WTC11 (cell line): ENCODE measurements at regions not wholly inside any gene's neighbourhood (a gene's known extent, or its start where the extent isn't known, plus 50 kb on each side); places are given as distances from the start of the nearest gene placed in this dataset.

Experiments used
- ATAC-seq: fragments of 200-7000 bp; cut with Tn5 transposase; 2 replicates; pipeline ENCODE4 v1.10.0; 2021; ENCODE audit warnings: mild to moderate bottlenecking, moderate library complexity
- CTCF ChIA-PET: fragments of 300-600 bp; sonication (Branson Sonifier 250); formaldehyde crosslinking; loops from one replicate; lab custom pipeline; 2021; ENCODE audit warnings: antibody characterized with exemption; lab: Charles Lee
- POLR2A ChIA-PET: fragments of 350-600 bp; sonication (Branson Sonifier 250); formaldehyde crosslinking; loops from one replicate; lab custom pipeline; 2021; ENCODE audit warnings: antibody characterized with exemption; lab: Charles Lee
- DNase-seq: peaks from one replicate; pipeline ENCODE4 v3.0.0; 2021; ENCODE audit warnings: low spot score
- H3K27ac Mint-ChIP-seq: 2 replicates; pipeline ENCODE4 v1.8.0; 2021; ENCODE audit warnings: mixed read lengths
- H3K27me3 Mint-ChIP-seq: 2 replicates; pipeline ENCODE4 v1.8.0; 2021; ENCODE audit warnings: low read depth, mild to moderate bottlenecking, moderate library complexity, mixed read lengths
- H3K36me3 Mint-ChIP-seq: 2 replicates; pipeline ENCODE4 v1.8.0; 2021; ENCODE audit warnings: mixed read lengths
- H3K4me1 Mint-ChIP-seq: 2 replicates; pipeline ENCODE4 v1.8.0; 2022; ENCODE audit warnings: mixed read lengths
- H3K4me3 Mint-ChIP-seq: 2 replicates; pipeline ENCODE4 v1.8.0; 2021; ENCODE audit warnings: mild to moderate bottlenecking, moderate library complexity, mixed read lengths
- H3K9me3 Mint-ChIP-seq: 2 replicates; pipeline ENCODE4 v1.8.0; 2021; ENCODE audit warnings: mixed read lengths
- ELF4 ChIP-seq: sonication (generic); formaldehyde crosslinking; IDR thresholded peaks from 2 replicates; pipeline ENCODE4 v1.8.1; 2022; ENCODE audit warnings: low read depth, mild to moderate bottlenecking, moderate library complexity, missing genetic modification reagents
- ESRRA ChIP-seq: sonication (generic); formaldehyde crosslinking; IDR thresholded peaks from 2 replicates; pipeline ENCODE4 v1.8.1; 2022; ENCODE audit warnings: mild to moderate bottlenecking, missing genetic modification reagents, borderline replicate concordance
- ETV6 ChIP-seq: sonication (generic); formaldehyde crosslinking; IDR thresholded peaks from 2 replicates; pipeline ENCODE4 v1.8.1; 2022; ENCODE audit warnings: mild to moderate bottlenecking, missing genetic modification reagents
- GABPB1 ChIP-seq: sonication (generic); formaldehyde crosslinking; IDR thresholded peaks from 2 replicates; pipeline ENCODE4 v1.8.1; 2023; ENCODE audit warnings: mild to moderate bottlenecking, missing genetic modification reagents
- HMGA2 ChIP-seq: fragments of 250-450 bp; sonication (Bioruptor Pico); IDR thresholded peaks from 2 replicates; pipeline ENCODE4 v1.4.0; 2021; ENCODE audit warnings: mild to moderate bottlenecking, moderate library complexity
- KAT7 ChIP-seq: sonication (generic); formaldehyde crosslinking; IDR thresholded peaks from 2 replicates; pipeline ENCODE4 v1.8.1; 2023; ENCODE audit warnings: missing genetic modification reagents, mild to moderate bottlenecking, borderline replicate concordance
- MYBL2 ChIP-seq: sonication (generic); formaldehyde crosslinking; IDR thresholded peaks from 2 replicates; pipeline ENCODE4 v1.8.1; 2023; ENCODE audit warnings: mild to moderate bottlenecking, moderate library complexity, missing genetic modification reagents
- NR1H2 ChIP-seq: sonication (generic); formaldehyde crosslinking; IDR thresholded peaks from 2 replicates; pipeline ENCODE4 v1.9.0; 2021; ENCODE audit warnings: mild to moderate bottlenecking, moderate library complexity, missing genetic modification reagents
- PRRX2 ChIP-seq: fragments of 250-450 bp; sonication (Bioruptor Pico); IDR thresholded peaks from 2 replicates; pipeline ENCODE4 v1.8.0; 2021; ENCODE audit warnings: mild to moderate bottlenecking
- SMAD4 ChIP-seq: sonication (generic); formaldehyde crosslinking; IDR thresholded peaks from 2 replicates; pipeline ENCODE4 v1.8.0; 2022; ENCODE audit warnings: mild to moderate bottlenecking, missing genetic modification reagents
- SOX15 ChIP-seq: fragments of 250-450 bp; sonication (Bioruptor Pico); IDR thresholded peaks from 2 replicates; pipeline ENCODE4 v1.9.0; 2021; ENCODE audit warnings: mild to moderate bottlenecking
- SP1 ChIP-seq: sonication (generic); formaldehyde crosslinking; conservative IDR thresholded peaks from 2 replicates; pipeline ENCODE4 v1.8.1; 2022; ENCODE audit warnings: missing genetic modification reagents
- TCF7 ChIP-seq: sonication (generic); formaldehyde crosslinking; IDR thresholded peaks from 2 replicates; pipeline ENCODE4 v1.8.0; 2022; ENCODE audit warnings: mild to moderate bottlenecking, low read depth, missing genetic modification reagents, moderate library complexity
- TP53 ChIP-seq: sonication (generic); formaldehyde crosslinking; IDR thresholded peaks from 2 replicates; pipeline ENCODE4 v1.8.1; 2023; ENCODE audit warnings: mild to moderate bottlenecking, missing genetic modification reagents
- ZNF138 ChIP-seq: sonication (generic); formaldehyde crosslinking; conservative IDR thresholded peaks from 2 replicates; pipeline ENCODE4 v1.8.1; 2022; ENCODE audit warnings: mild to moderate bottlenecking, moderate library complexity, missing genetic modification reagents
- ZNF671 ChIP-seq: fragments of 250-450 bp; sonication (Bioruptor Pico); IDR thresholded peaks from 2 replicates; pipeline ENCODE4 v1.8.0; 2021; ENCODE audit warnings: mild to moderate bottlenecking
- TF ChIP-seq, protein P1 (sequence below): sonication (generic); formaldehyde crosslinking; IDR thresholded peaks from 2 replicates; pipeline ENCODE4 v1.8.0; 2022; ENCODE audit warnings: mild to moderate bottlenecking, missing genetic modification reagents
- TF ChIP-seq, protein P2 (sequence below): sonication (generic); formaldehyde crosslinking; IDR thresholded peaks from 2 replicates; pipeline ENCODE4 v1.8.0; 2022; ENCODE audit warnings: mild to moderate bottlenecking, missing genetic modification reagents
- TF ChIP-seq, protein P3 (sequence below): sonication (generic); formaldehyde crosslinking; IDR thresholded peaks from 2 replicates; pipeline ENCODE4 v1.8.1; 2023; ENCODE audit warnings: mild to moderate bottlenecking, missing genetic modification reagents, moderate library complexity
- TF ChIP-seq, protein P4 (sequence below): sonication (generic); formaldehyde crosslinking; IDR thresholded peaks from 2 replicates; pipeline ENCODE4 v1.8.0; 2023; ENCODE audit warnings: mild to moderate bottlenecking, missing genetic modification reagents
- TF ChIP-seq, protein P5 (sequence below): fragments of 200-600 bp; IDR thresholded peaks from 2 replicates; pipeline ENCODE4 v1.8.0; 2022; ENCODE audit warnings: antibody characterized with exemption
- TF ChIP-seq, protein P6 (sequence below): fragments of 250-450 bp; sonication (Bioruptor Pico); conservative IDR thresholded peaks from 2 replicates; pipeline ENCODE4 v1.9.0; 2021; ENCODE audit warnings: mild to moderate bottlenecking
- TF ChIP-seq, protein P7 (sequence below): sonication (generic); formaldehyde crosslinking; IDR thresholded peaks from 2 replicates; pipeline ENCODE4 v1.8.1; 2022; ENCODE audit warnings: mild to moderate bottlenecking, moderate library complexity, missing genetic modification reagents

DNA sequence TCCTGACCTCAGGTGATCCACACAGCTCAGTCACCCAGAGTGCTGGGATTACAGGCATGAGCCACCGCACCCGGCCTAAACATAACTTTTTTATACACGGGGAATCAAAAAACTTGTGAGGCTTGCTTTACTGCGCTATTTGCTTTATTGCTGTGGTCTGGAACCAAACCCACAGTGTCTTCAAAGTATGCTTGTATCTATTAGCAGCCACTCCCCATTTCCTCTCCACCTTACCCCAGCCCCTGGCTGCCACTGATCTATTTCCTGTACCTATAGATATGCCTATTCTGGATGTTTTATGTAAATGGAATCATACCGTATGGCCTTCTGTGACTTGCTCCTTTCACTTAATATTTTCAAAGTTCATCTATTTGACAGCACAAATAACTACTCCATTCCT, 233.4 kb downstream of the BMP4 start (continued):
- TF ChIP-seq MYBL2 (CRISPR knock-in tag) = no peak

DNA sequence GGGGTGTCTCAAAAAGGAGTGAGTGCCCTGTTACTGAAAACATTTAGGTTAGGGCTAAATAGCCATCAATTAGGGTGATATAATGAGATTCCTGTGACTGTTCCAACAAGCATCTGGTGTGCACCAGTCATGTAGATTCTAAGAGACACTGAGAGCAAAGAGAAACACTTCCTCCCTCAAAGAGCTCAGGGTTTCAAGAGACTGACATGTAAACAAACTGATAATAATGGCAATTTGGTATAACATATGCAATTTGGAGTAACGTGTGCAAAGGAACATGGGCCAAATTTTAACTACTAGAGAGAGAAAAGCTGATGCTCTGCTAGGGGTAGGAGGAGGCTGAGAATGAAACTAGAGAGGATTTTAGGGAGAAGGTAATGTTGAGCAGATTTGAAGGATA, 237.1 kb downstream of the BMP4 start:
- Mint-ChIP-seq H3K27ac (no peak overlapping the region), H3K27me3 (no peaks in the 10 kb centered on the region), H3K4me1 (no peaks in the 10 kb centered on the region), H3K36me3 (peaks cover 9% of the 10 kb centered on the region), H3K4me3 (no peak overlapping the region), H3K9me3 (peaks cover 27% of the 10 kb centered on the region)
- DNase-seq (no peak), ATAC-seq (no peak)
- ChIA-PET POLR2A (no interaction called here), CTCF (no interaction called here)
- TF ChIP-seq ESRRA (CRISPR knock-in tag) (no peak), TCF7 (CRISPR knock-in tag) (no peak), GABPB1 (CRISPR knock-in tag) (no peak), ZNF671 (CRISPR knock-in tag) (no peak), HMGA2 (CRISPR knock-in tag) (no peak)
- TF ChIP-seq, protein P1, sequence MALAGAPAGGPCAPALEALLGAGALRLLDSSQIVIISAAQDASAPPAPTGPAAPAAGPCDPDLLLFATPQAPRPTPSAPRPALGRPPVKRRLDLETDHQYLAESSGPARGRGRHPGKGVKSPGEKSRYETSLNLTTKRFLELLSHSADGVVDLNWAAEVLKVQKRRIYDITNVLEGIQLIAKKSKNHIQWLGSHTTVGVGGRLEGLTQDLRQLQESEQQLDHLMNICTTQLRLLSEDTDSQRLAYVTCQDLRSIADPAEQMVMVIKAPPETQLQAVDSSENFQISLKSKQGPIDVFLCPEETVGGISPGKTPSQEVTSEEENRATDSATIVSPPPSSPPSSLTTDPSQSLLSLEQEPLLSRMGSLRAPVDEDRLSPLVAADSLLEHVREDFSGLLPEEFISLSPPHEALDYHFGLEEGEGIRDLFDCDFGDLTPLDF (CRISPR knock-in tag) = no peak
- TF ChIP-seq, protein P2, sequence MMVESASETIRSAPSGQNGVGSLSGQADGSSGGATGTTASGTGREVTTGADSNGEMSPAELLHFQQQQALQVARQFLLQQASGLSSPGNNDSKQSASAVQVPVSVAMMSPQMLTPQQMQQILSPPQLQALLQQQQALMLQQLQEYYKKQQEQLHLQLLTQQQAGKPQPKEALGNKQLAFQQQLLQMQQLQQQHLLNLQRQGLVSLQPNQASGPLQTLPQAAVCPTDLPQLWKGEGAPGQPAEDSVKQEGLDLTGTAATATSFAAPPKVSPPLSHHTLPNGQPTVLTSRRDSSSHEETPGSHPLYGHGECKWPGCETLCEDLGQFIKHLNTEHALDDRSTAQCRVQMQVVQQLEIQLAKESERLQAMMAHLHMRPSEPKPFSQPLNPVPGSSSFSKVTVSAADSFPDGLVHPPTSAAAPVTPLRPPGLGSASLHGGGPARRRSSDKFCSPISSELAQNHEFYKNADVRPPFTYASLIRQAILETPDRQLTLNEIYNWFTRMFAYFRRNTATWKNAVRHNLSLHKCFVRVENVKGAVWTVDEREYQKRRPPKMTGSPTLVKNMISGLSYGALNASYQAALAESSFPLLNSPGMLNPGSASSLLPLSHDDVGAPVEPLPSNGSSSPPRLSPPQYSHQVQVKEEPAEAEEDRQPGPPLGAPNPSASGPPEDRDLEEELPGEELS = no peak

DNA sequence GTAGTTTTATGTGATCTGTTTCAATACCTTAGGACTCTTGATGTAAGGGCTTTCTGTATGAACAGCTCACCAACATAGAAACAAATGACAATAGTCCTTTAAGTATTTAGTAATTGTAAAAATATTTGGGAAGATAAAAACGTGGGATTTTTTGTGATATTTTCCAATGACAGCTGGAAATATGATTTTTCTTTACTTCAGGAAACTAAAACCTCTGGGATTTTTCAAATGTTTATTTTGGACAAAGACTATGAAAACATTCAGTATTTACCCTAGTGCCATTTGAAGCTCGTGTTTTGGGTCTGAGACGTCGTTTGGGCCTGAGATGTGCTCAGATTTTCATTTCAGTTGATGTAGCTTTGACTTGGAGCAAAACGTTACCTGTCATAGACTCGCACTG, 240.0 kb downstream of the BMP4 start:
- ChIA-PET POLR2A (no interaction called here), CTCF (interaction anchor here (1.3 kb wide), 1 partner anchor 459 kb away, joined by 3 read pairs; no protein-coding TSS in a partner anchor)
- no peak overlapping the region for H3K4me3 Mint-ChIP-seq
- H3K27ac Mint-ChIP-seq = no peak overlapping the region
- H3K9me3 Mint-ChIP-seq = peaks cover 19% of the 10 kb centered on the region
- H3K36me3 Mint-ChIP-seq = no peaks in the 10 kb centered on the region
- TF ChIP-seq SP1 (CRISPR knock-in tag) = no peak
- no peak for TF ChIP-seq SMAD4 (CRISPR knock-in tag)
- TF ChIP-seq GABPB1 (CRISPR knock-in tag) = no peak
- TF ChIP-seq ETV6 (CRISPR knock-in tag) = no peak
- TF ChIP-seq, protein P3, sequence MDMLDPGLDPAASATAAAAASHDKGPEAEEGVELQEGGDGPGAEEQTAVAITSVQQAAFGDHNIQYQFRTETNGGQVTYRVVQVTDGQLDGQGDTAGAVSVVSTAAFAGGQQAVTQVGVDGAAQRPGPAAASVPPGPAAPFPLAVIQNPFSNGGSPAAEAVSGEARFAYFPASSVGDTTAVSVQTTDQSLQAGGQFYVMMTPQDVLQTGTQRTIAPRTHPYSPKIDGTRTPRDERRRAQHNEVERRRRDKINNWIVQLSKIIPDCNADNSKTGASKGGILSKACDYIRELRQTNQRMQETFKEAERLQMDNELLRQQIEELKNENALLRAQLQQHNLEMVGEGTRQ (CRISPR knock-in tag) = no peak
- TF ChIP-seq ELF4 (CRISPR knock-in tag) = no peak
- TF ChIP-seq KAT7 (CRISPR knock-in tag) = no peak
- TF ChIP-seq, protein P4, sequence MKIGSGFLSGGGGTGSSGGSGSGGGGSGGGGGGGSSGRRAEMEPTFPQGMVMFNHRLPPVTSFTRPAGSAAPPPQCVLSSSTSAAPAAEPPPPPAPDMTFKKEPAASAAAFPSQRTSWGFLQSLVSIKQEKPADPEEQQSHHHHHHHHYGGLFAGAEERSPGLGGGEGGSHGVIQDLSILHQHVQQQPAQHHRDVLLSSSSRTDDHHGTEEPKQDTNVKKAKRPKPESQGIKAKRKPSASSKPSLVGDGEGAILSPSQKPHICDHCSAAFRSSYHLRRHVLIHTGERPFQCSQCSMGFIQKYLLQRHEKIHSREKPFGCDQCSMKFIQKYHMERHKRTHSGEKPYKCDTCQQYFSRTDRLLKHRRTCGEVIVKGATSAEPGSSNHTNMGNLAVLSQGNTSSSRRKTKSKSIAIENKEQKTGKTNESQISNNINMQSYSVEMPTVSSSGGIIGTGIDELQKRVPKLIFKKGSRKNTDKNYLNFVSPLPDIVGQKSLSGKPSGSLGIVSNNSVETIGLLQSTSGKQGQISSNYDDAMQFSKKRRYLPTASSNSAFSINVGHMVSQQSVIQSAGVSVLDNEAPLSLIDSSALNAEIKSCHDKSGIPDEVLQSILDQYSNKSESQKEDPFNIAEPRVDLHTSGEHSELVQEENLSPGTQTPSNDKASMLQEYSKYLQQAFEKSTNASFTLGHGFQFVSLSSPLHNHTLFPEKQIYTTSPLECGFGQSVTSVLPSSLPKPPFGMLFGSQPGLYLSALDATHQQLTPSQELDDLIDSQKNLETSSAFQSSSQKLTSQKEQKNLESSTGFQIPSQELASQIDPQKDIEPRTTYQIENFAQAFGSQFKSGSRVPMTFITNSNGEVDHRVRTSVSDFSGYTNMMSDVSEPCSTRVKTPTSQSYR (CRISPR knock-in tag) = no peak
- TF ChIP-seq NR1H2 = no peak
- TF ChIP-seq, protein P5, sequence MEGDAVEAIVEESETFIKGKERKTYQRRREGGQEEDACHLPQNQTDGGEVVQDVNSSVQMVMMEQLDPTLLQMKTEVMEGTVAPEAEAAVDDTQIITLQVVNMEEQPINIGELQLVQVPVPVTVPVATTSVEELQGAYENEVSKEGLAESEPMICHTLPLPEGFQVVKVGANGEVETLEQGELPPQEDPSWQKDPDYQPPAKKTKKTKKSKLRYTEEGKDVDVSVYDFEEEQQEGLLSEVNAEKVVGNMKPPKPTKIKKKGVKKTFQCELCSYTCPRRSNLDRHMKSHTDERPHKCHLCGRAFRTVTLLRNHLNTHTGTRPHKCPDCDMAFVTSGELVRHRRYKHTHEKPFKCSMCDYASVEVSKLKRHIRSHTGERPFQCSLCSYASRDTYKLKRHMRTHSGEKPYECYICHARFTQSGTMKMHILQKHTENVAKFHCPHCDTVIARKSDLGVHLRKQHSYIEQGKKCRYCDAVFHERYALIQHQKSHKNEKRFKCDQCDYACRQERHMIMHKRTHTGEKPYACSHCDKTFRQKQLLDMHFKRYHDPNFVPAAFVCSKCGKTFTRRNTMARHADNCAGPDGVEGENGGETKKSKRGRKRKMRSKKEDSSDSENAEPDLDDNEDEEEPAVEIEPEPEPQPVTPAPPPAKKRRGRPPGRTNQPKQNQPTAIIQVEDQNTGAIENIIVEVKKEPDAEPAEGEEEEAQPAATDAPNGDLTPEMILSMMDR = no peak
- TF ChIP-seq TP53 (CRISPR knock-in tag) = no peak
- TF ChIP-seq ZNF138 (CRISPR knock-in tag) = no peak
- TF ChIP-seq, protein P6, sequence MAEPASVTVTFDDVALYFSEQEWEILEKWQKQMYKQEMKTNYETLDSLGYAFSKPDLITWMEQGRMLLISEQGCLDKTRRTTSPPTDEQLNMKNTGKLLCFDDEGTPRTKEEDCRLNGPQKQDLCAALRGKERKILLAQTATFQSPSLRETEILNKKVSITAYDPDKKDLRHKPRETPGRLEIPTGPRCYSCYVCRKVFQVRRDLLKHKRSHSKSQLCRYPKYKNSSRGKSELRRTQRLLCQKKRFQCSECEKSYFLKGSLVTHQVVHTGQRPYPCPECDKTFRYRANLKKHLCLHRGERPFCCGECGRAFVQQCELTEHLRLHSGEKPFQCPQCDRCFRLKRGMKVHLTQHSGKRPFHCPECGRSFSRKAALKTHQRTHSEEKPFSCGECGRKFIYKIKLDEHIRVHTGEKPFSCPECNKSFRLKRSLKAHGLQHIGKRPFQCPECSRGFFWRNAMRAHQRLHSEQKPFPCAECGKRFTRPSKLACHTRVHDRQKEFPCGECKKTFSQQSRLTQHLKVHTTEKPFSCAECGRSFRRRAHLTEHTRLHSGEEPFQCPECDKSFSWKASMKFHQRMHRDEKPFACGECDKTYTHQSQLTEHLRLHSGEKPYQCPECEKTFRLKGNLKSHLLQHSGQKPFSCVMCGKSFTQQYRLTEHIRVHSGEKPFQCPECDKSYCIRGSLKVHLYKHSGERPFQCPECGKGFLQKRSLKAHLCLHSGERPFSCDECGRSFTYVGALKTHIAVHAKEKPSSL (CRISPR knock-in tag) = no peak
- TF ChIP-seq, protein P7, sequence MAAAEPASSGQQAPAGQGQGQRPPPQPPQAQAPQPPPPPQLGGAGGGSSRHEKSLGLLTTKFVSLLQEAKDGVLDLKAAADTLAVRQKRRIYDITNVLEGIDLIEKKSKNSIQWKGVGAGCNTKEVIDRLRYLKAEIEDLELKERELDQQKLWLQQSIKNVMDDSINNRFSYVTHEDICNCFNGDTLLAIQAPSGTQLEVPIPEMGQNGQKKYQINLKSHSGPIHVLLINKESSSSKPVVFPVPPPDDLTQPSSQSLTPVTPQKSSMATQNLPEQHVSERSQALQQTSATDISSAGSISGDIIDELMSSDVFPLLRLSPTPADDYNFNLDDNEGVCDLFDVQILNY (CRISPR knock-in tag) = no peak
- TF ChIP-seq ESRRA (CRISPR knock-in tag) = no peak
- no peak for TF ChIP-seq PRRX2 (CRISPR knock-in tag)
- no peak for TF ChIP-seq SOX15
- DNase-seq (no peak), ATAC-seq (no peak)
- peaks cover under 1% of the 10 kb centered on the region; the same call in 1 of the 2 replicates for H3K4me1 Mint-ChIP-seq
- H3K27me3 Mint-ChIP-seq = no peaks in the 10 kb centered on the region
